Effector memory CD8-positive, alpha-beta T cell (primary cell): ENCODE measurements at regions not wholly inside any gene's neighbourhood (a gene's known extent, or its start where the extent isn't known, plus 50 kb on each side); places are given as distances from the start of the nearest gene placed in this dataset.

ENCODE experiments used
- ATAC-seq: fragments of 150-1000 bp; cut with Tn5 transposase; replicated peaks from 2 replicates; pipeline ENCODE4 v1.10.0; 2021; ENCODE audit warnings: mild to moderate bottlenecking, moderate library complexity
- DNase-seq, 3 experiments: peaks; one replicate each; pipeline ENCODE4 v3.0.0; 2021
- H3K27ac Mint-ChIP-seq, 2 donors: one replicate each; pipeline ENCODE4 v1.8.0; 2022; ENCODE audit warnings: mild to moderate bottlenecking in 2 of 2, mixed read lengths in 2 of 2, moderate library complexity in 2 of 2
- H3K27me3 Mint-ChIP-seq, 2 donors: one replicate each; pipeline ENCODE4 v1.8.0; 2022; ENCODE audit warnings: mixed read lengths in 2 of 2
- H3K36me3 Mint-ChIP-seq: one replicate; pipeline ENCODE4 v1.8.0; 2022; ENCODE audit warnings: mild to moderate bottlenecking, moderate library complexity, mixed read lengths; ENCODE audit not compliant: insufficient read depth
- H3K4me1 Mint-ChIP-seq, 2 donors: one replicate each; pipeline ENCODE4 v1.8.0; 2022; ENCODE audit warnings: low read depth in 2 of 2, mixed read lengths in 2 of 2
- H3K4me3 Mint-ChIP-seq, 2 donors: one replicate each; pipeline ENCODE4 v1.8.0; 2022; ENCODE audit warnings: mild to moderate bottlenecking in 2 of 2, mixed read lengths in 2 of 2, moderate library complexity in 2 of 2
- H3K9me3 Mint-ChIP-seq, 2 donors: one replicate each; pipeline ENCODE4 v1.8.0; 2022; ENCODE audit warnings: mixed read lengths in 2 of 2

DNA sequence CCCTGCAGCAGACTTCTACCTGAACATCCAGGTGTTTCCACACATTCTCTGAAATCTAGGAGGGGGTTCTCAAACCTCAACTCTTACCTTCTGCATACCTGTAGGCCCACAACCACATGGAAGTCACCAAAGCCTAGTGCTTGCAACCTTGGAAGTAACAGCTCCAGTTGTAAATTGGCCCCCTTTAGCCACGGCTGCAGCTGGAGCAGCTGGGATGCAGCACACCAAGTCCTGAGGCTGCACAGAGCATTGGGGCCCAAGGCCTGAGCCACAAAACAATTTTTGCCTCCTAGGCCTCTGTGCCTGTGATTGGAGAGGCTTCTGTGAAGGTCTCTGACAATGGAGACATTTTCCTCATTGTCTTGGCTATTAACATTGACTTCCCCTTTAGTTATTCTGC lies 772.4 kb upstream of the INTU start:
- Mint-ChIP-seq H3K27me3 (no peaks in the 10 kb centered on the region), H3K27ac (no peak overlapping the region), H3K9me3 (peaks cover 1 to 5% of the 10 kb centered on the region in 2 donors), H3K4me1 (no peaks in the 10 kb centered on the region), H3K36me3 (no peaks in the 10 kb centered on the region), H3K4me3 (no peak overlapping the region)
- DNase-seq, result no peak
- ATAC-seq, result no peak

DNA sequence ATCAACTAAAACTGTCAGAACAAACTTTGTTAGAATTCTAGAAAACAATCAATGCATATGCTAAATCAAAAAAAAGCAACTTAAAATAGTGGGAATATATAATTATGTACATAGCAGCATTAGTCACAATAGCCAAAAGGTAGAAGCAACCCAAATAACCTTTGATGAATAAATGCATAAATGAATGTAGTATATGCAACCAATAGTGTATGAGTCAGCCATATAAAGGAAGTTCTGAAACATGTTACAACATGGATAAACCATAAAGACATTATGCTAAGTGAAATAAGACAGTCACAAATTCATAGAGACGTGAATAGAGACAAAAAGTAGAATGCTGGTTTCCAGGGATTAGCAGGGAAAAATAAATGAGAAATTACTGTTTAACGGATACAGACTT lies 762.8 kb upstream of the INTU start:
- no peak for ATAC-seq
- Mint-ChIP-seq H3K4me1 (no peaks in the 10 kb centered on the region), H3K4me3 (no peak overlapping the region), H3K27ac (no peak overlapping the region), H3K27me3 (no peaks in the 10 kb centered on the region), H3K36me3 (no peaks in the 10 kb centered on the region), H3K9me3 (peaks cover 6 to 24% of the 10 kb centered on the region in 2 donors)
- DNase-seq, result no peak

DNA sequence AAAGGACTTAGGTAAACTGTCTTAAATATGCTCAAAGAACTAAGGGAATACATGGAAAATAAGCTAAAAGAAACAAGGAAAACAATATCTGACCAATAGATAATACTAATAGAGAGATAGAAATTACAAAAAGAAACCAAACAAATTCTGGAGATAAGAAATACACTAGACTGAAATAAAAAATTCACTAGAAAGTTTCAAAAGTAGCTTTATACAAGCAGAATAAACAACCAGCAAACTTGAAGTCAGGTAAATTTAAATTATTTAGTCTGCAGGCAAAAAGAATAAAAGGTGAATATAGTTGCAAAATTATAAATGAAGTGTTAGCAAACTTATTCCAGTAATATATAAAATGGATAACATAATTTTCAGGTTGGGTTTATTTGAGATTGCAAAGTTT lies 760.9 kb upstream of the INTU start:
- ATAC-seq, result no peak
- DNase-seq, result no peak
- Mint-ChIP-seq H3K27ac (no peak overlapping the region), H3K4me3 (no peak overlapping the region), H3K36me3 (no peaks in the 10 kb centered on the region), H3K27me3 (no peaks in the 10 kb centered on the region), H3K4me1 (no peaks in the 10 kb centered on the region), H3K9me3 (peaks cover 4 to 22% of the 10 kb centered on the region in 2 donors)

DNA sequence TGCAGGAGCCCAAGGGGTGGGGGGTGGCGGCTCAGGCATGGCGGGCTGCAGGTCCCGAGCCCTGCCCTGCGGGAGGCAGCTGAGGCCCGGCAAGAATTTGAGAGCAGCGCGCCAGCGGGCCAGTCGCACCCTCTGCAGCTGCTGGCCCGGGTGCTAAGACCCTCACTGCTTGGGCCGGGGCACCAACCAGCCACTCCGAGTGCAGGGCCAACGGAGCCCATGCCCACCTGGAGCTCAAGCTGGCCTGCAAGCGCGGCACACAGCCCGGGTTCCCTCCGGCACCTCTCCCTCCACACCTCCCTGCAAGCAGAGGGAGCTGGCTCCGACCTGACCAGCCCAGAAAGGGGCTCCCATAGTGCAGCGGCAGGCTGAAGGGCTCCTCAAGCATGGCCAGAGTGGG lies 758.2 kb upstream of the INTU start:
- peaks cover 7 to 13% of the 10 kb centered on the region in 2 donors for H3K9me3 Mint-ChIP-seq
- no peak overlapping the region for H3K4me3 Mint-ChIP-seq
- ATAC-seq (no peak), DNase-seq (no peak)
- H3K27me3 Mint-ChIP-seq, result no peaks in the 10 kb centered on the region
- no peaks in the 10 kb centered on the region for H3K36me3 Mint-ChIP-seq
- H3K4me1 Mint-ChIP-seq, result no peaks in the 10 kb centered on the region
- no peak overlapping the region for H3K27ac Mint-ChIP-seq

DNA sequence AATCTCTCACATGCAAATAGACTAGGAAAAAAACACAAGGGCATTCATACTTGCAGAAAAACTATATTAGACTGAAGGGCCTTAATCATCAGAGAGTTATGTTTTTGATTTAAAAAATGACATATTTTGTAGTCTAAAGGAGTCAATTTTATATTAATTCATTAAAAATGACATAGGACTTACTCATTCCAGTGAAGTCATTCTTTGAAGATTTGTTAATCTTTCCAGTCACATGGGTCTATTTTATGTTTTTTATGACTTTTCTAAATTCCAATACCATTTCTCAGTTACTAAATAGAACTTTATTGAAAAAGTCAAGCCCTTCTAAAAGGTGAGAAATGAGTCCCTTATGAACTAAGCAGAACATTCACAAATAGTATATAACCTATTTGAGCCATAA lies 743.8 kb upstream of the INTU start:
- no peaks in the 10 kb centered on the region for H3K36me3 Mint-ChIP-seq
- no peak overlapping the region for H3K4me3 Mint-ChIP-seq
- H3K27ac Mint-ChIP-seq, result no peak overlapping the region
- ATAC-seq (no peak), DNase-seq (no peak)
- H3K4me1 Mint-ChIP-seq, result no peaks in the 10 kb centered on the region
- H3K27me3 Mint-ChIP-seq, result no peaks in the 10 kb centered on the region
- H3K9me3 Mint-ChIP-seq, result peaks cover 0 to 12% of the 10 kb centered on the region in 2 donors

DNA sequence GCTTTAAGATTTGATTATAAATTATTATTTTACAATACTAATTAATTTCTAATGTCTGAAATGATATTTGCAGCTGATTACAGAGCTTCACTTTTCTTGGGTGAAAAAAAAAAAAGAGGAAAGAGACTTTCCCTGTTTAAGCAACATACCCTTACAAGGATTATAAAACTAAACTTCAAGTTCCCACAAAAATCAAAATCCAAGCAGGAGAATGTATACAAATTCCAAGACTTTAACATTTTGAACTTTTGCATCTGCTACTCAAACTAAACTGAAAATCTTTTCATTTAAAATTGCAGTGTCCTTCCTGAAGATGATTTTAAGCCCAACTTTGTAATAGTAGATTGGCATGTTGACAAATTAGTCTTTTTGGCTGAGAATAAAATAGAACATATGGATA lies 742.4 kb upstream of the INTU start:
- no peak for DNase-seq
- H3K9me3 Mint-ChIP-seq, result peaks cover 0 to 12% of the 10 kb centered on the region in 2 donors
- ATAC-seq, result no peak
- no peaks in the 10 kb centered on the region for H3K36me3 Mint-ChIP-seq
- no peaks in the 10 kb centered on the region for H3K27me3 Mint-ChIP-seq
- no peak overlapping the region for H3K27ac Mint-ChIP-seq
- H3K4me3 Mint-ChIP-seq, result no peak overlapping the region
- no peaks in the 10 kb centered on the region for H3K4me1 Mint-ChIP-seq

DNA sequence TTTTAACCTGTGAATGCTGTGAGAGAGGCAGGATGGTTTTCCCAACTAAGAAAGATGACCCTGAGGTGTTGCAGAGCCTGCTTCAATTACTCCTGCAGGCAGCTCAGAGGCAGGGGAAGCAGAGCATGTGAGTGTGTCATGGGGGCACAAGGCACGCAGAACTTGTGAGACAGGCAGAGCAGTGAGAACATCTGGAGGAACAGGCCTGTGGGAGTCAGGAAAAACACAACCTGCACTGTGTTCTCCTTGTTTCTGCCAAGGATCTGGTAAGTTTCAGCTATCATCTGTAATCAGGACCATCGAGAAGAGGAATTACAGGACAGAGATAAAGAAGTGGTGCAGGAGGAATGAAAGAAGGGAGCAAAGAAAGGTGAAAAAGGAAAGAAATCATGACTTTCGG lies 741.8 kb upstream of the INTU start:
- Mint-ChIP-seq H3K36me3 (no peaks in the 10 kb centered on the region), H3K4me1 (no peaks in the 10 kb centered on the region), H3K9me3 (peaks cover 0 to 15% of the 10 kb centered on the region in 2 donors), H3K27me3 (no peaks in the 10 kb centered on the region), H3K4me3 (no peak overlapping the region), H3K27ac (no peak overlapping the region)
- DNase-seq (no peak), ATAC-seq (no peak)

DNA sequence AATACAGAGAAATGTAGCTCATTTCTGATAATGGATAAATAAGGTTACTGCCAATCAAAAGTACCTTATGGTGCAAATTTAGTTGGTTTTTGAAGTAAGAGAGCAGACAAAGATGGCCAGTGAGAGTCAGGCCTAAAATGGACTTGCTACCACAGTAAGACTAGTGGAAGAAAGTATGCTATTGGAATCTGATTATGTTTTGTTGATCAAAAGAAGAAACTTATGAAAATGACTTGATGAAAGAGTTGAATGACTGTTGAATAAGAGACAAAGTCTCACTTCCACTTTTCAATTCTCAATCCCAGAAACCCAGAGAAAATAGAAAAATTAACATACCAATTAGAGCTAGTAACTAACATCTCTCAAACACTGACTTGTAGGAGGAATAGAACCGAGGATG lies 737.8 kb upstream of the INTU start:
- Mint-ChIP-seq H3K27me3 (no peaks in the 10 kb centered on the region), H3K4me1 (no peaks in the 10 kb centered on the region), H3K27ac (no peak overlapping the region), H3K36me3 (peaks cover 4% of the 10 kb centered on the region), H3K4me3 (no peak overlapping the region), H3K9me3 (peaks cover 3 to 36% of the 10 kb centered on the region in 2 donors)
- ATAC-seq (no peak), DNase-seq (no peak)

DNA sequence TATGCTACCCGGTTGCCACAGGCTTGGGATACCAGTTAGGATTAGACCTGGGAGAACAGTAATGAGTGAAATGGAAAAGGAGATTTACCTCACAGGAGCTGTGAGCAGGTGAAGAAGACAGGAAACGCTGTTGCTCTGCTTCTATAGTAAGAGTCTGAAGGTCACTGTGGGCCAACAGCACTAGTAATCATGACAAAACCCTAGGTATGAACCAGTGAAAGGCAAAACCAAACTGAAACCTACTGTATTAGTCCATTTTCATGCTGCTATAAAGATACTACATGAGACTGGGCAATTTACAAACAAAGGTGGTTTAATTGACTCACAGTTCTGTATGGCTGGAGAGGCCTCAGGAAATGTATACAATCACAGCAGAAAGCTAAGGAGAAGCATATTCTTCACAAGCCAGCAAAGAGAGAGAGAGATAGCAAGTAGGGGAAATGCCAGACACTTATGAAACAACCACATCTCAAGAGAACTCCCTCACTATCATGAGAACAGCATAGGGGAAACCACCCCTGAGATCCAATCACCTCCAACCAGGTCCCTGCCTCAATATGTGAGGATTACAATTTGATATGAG lies 736.7 kb upstream of the INTU start:
- no peaks in the 10 kb centered on the region for H3K27me3 Mint-ChIP-seq
- ATAC-seq (no peak), DNase-seq (no peak)
- no peaks in the 10 kb centered on the region for H3K4me1 Mint-ChIP-seq
- no peak overlapping the region for H3K27ac Mint-ChIP-seq
- peaks cover 4% of the 10 kb centered on the region for H3K36me3 Mint-ChIP-seq
- H3K9me3 Mint-ChIP-seq, result peaks cover 3 to 32% of the 10 kb centered on the region in 2 donors
- no peak overlapping the region for H3K4me3 Mint-ChIP-seq

DNA sequence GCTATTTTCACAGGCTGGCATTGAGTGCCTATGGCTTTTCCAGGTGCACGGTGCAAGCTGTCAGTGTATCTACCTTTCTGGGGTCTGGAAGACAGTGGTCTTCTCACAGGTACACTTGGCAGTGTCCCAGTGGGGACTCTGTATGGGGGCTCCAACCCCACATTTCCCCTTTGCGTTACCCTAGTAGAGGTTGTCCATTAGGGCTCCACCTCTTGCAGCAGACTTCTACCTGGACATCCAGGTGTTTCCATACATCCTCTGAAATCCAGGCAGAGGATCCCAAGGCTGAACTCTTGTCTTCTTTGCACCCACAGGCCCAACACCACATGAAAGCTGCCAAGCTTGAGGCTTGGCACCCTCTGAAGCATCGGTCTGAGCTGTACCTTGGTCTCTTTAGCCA lies 735.7 kb upstream of the INTU start:
- peaks cover 4% of the 10 kb centered on the region for H3K36me3 Mint-ChIP-seq
- ATAC-seq (no peak), DNase-seq (no peak)
- no peaks in the 10 kb centered on the region for H3K4me1 Mint-ChIP-seq
- H3K9me3 Mint-ChIP-seq, result peaks cover 3 to 23% of the 10 kb centered on the region in 2 donors
- no peak overlapping the region for H3K27ac Mint-ChIP-seq
- H3K4me3 Mint-ChIP-seq, result no peak overlapping the region
- H3K27me3 Mint-ChIP-seq, result no peaks in the 10 kb centered on the region

DNA sequence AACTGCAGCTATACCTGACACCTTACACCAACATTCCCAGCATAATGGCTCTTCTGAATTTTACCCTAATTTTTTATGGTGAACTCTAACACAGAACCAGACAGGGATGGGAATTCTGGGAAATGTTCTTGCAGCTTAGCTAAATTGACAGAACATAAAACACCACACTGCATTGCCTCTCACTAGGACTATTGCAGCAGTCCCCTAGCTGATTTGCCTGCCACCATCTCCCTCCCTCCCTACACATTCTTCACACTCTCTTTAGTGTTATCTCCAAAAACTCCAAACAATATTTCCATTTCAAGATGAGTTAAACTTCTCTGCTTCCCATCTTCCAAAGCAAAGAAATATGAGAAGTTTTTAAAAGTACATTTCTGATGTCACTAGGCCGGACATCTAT lies 733.9 kb upstream of the INTU start:
- DNase-seq, result no peak
- H3K4me3 Mint-ChIP-seq, result no peak overlapping the region
- no peak for ATAC-seq
- peaks cover 4% of the 10 kb centered on the region for H3K36me3 Mint-ChIP-seq
- peaks cover 3 to 23% of the 10 kb centered on the region in 2 donors for H3K9me3 Mint-ChIP-seq
- H3K4me1 Mint-ChIP-seq, result no peaks in the 10 kb centered on the region
- H3K27ac Mint-ChIP-seq, result no peak overlapping the region
- H3K27me3 Mint-ChIP-seq, result no peaks in the 10 kb centered on the region

DNA sequence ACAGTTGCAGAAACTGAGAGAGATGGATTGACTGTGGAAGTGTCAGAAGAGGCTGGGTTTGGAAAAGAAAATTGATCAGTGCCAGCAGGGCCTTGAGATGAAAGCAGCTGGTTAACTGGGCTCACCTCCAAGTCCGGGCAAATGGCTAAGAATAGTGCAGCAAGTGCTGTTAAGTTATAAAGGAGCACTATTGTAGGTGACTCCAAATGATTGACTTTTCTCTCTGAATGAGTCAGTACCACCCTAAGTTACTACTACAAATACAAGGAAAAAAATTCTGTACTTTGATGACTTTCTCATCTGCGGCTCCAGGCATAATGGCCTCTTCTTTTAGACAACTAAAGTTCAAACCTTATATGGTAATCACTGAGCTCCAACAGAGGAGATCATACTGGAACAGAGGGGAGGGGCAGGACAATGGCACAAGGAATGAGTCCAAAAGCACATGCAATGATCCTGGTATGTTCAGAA lies 733.4 kb upstream of the INTU start:
- Mint-ChIP-seq H3K27ac (no peak overlapping the region), H3K9me3 (peaks cover 3 to 23% of the 10 kb centered on the region in 2 donors), H3K27me3 (no peaks in the 10 kb centered on the region), H3K4me1 (no peaks in the 10 kb centered on the region), H3K4me3 (no peak overlapping the region), H3K36me3 (peaks cover 4% of the 10 kb centered on the region)
- DNase-seq (no peak), ATAC-seq (no peak)

DNA sequence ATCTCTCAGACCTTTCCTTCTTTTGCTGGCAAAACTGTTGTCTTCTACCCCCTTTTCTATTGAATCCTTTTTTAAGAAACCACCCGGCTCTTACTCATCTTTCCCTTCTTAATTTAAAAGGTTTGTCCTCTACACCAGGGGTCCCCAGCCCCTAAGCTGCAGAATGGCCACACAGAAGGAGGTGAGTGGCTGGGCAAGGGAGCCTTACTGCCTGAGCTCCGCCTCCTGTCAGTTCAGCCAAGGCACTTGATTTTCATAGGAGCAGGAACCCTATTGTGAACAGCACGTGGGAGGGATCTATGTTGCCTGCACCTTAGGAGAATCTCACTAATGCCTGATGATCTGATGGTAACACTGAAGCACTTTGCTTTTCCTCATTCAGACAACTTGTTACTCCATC lies 726.3 kb upstream of the INTU start:
- H3K27me3 Mint-ChIP-seq, result no peaks in the 10 kb centered on the region
- peaks cover 0 to 9% of the 10 kb centered on the region in 2 donors for H3K9me3 Mint-ChIP-seq
- H3K27ac Mint-ChIP-seq, result no peak overlapping the region
- DNase-seq (no peak), ATAC-seq (no peak)
- H3K4me3 Mint-ChIP-seq, result no peak overlapping the region
- no peaks in the 10 kb centered on the region for H3K36me3 Mint-ChIP-seq
- H3K4me1 Mint-ChIP-seq, result no peaks in the 10 kb centered on the region

DNA sequence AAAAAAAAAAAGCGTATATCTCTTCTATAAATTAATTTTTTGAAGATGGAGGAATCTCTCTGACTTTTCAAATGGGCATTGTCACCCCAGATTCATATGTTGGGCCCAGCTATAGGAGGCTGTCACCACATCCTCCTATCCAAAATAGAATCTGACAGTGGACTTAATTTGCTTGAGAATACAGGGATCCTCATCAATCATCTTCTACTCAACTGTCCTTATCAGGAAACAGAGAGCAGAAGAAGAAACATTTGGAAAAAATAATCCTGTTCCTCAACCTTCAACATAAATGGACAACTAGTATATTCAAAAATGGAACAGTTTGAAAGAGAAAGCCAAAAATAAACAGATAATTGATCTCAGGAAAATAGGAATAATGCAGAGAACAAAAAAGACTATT lies 725.4 kb upstream of the INTU start:
- Mint-ChIP-seq H3K4me3 (no peak overlapping the region), H3K27me3 (no peaks in the 10 kb centered on the region), H3K4me1 (no peaks in the 10 kb centered on the region), H3K36me3 (no peaks in the 10 kb centered on the region), H3K27ac (no peak overlapping the region), H3K9me3 (peaks cover 0 to 11% of the 10 kb centered on the region in 2 donors)
- no peak for DNase-seq
- ATAC-seq, result no peak
